ENCODE measurements at regions not wholly inside any gene's neighbourhood (a gene's known extent, or its start where the extent isn't known, plus 50 kb on each side); places are given as distances from the start of the nearest gene placed in this dataset.
A peak's percentile ranks its signal among the peaks of the same experiment; 100 is the strongest.
"Not testable (repeated sequence)": the region's sequence is repeated elsewhere in the genome, so short reads cannot be mapped to it uniquely, and the experiment has no call there.

GRCh38 chr4:77450006-77450405, 155.6 kb upstream of the CXCL13 start:
- no peak overlapping the region for H3K4me3 Mint-ChIP-seq
- DNase-seq (ENCODE audit: low spot score) (no peak), ATAC-seq (no peak)
- no peak overlapping the region for H3K27ac Mint-ChIP-seq
- H3K9me3 Mint-ChIP-seq = no peaks in the 10 kb centered on the region
- H3K4me1 Mint-ChIP-seq (ENCODE audit: low read depth in 2 of 2) = no peaks in the 10 kb centered on the region
- no peaks in the 10 kb centered on the region for H3K36me3 Mint-ChIP-seq
- peaks cover 7 to 32% of the 10 kb centered on the region in 2 donors for H3K27me3 Mint-ChIP-seq

- H3K9me3 Mint-ChIP-seq = peaks cover 3% of the 10 kb centered on the region
- no peak overlapping the region for H3K4me3 Mint-ChIP-seq
- ATAC-seq = no peak
- H3K36me3 Mint-ChIP-seq = no peaks in the 10 kb centered on the region
- DNase-seq (ENCODE audit: low spot score) = no peak
- no peaks in the 10 kb centered on the region for H3K4me1 Mint-ChIP-seq (ENCODE audit: low read depth in 2 of 2)
- H3K27ac Mint-ChIP-seq = no peak overlapping the region
- peaks cover 5 to 20% of the 10 kb centered on the region in 2 donors for H3K27me3 Mint-ChIP-seq
These were observed 154.1 kb upstream of the CXCL13 start for GRCh38 chr4:77451530-77451929.

DNA sequence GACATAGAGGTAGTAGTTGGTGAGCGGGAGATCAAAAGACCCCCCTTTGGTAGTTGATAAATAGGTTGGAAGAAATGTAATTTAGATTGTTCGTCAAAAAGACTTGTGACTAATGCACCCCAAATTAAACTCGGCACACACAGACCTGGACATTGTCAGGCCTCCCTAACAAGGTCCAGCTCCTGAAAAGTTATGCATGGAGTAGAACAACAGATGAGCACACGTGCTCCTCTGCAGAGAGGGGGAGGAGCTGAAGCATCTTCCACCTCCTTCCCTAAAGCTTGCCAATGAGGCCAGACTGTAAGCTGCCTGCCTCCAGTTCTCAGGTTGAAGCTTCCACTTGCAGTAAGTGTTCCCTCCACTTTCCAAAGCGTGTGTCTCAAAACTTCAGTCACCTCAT, 153.5 kb upstream of the CXCL13 start:
- not testable (repeated sequence) for H3K36me3 Mint-ChIP-seq; H3K4me3 Mint-ChIP-seq; H3K27ac Mint-ChIP-seq; ATAC-seq; H3K9me3 Mint-ChIP-seq; DNase-seq (ENCODE audit: low spot score); H3K4me1 Mint-ChIP-seq (ENCODE audit: low read depth in 2 of 2)
- H3K27me3 Mint-ChIP-seq = peaks cover 5 to 17% of the 10 kb centered on the region in 2 donors

GRCh38 chr4:77453911-77454310, 151.7 kb upstream of the CXCL13 start:
- ATAC-seq (no peak), DNase-seq (ENCODE audit: low spot score) (no peak)
- Mint-ChIP-seq H3K4me3 (no peak overlapping the region), H3K9me3 (peaks cover 3% of the 10 kb centered on the region), H3K4me1 (ENCODE audit: low read depth in 2 of 2) (no peaks in the 10 kb centered on the region), H3K27ac (no peak overlapping the region), H3K36me3 (no peaks in the 10 kb centered on the region), H3K27me3 (peaks cover 5 to 7% of the 10 kb centered on the region in 2 donors)

DNA sequence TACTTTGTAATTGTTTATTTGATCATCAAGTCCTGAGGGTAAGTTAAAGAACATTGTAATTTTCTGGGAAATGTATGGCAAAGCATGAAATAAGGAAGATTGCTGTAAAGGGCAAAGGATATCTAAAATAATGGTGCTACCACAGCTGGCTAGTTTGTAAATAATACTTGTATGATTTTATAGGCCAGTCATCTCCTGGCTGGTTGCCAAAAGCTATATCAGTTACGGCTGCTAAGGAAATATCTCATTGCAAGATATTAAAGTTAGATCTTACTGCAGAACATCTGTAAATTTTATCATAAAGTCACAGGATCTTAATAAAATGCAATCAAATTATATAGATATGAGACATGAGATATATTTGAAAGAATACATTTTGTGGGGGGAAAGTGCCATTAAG, 150.8 kb upstream of the CXCL13 start:
- no peak overlapping the region for H3K4me3 Mint-ChIP-seq
- no peaks in the 10 kb centered on the region for H3K4me1 Mint-ChIP-seq (ENCODE audit: low read depth in 2 of 2)
- H3K27ac Mint-ChIP-seq = no peak overlapping the region
- DNase-seq (ENCODE audit: low spot score) (no peak), ATAC-seq (no peak)
- H3K27me3 Mint-ChIP-seq = peaks cover 5 to 7% of the 10 kb centered on the region in 2 donors
- H3K9me3 Mint-ChIP-seq = peaks cover 3% of the 10 kb centered on the region
- no peaks in the 10 kb centered on the region for H3K36me3 Mint-ChIP-seq

- not testable (repeated sequence) for H3K4me3 Mint-ChIP-seq; H3K9me3 Mint-ChIP-seq; H3K36me3 Mint-ChIP-seq; H3K4me1 Mint-ChIP-seq (ENCODE audit: low read depth in 2 of 2); DNase-seq (ENCODE audit: low spot score); H3K27me3 Mint-ChIP-seq; ATAC-seq; H3K27ac Mint-ChIP-seq
These were observed 141.5 kb upstream of the CXCL13 start for GRCh38 chr4:77464100-77464499.

DNA sequence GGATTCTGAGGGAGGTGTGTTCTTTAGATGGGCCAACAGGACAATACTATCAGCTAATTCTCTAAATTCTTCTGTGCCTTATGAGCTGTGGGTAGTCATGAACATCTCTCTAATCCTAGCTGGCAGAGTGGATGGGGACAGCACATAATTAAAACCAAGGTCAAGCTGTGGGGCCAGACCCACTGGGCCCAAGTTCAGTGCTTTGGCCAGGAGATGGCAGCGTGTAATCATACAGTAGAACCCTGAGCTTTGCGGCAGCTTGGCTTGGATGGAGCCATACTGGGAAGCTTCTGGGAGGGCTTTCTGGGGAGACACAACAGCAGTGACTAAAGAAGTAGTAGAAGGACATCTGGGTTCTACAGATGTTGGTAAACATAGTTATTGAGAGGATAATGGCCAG, 140.3 kb upstream of the CXCL13 start:
- peaks cover 6 to 7% of the 10 kb centered on the region in 2 donors for H3K27me3 Mint-ChIP-seq
- H3K4me3 Mint-ChIP-seq = peak overlapping the region; percentile 21
- H3K9me3 Mint-ChIP-seq = no peaks in the 10 kb centered on the region
- peaks cover 0 to 8% of the 10 kb centered on the region in 2 donors for H3K4me1 Mint-ChIP-seq (ENCODE audit: low read depth in 2 of 2)
- H3K27ac Mint-ChIP-seq = peak overlapping the region; percentile 6 to 40
- DNase-seq (ENCODE audit: low spot score) (no peak), ATAC-seq (peak; percentile 63 to 78)
- H3K36me3 Mint-ChIP-seq = peaks cover 5% of the 10 kb centered on the region

DNA sequence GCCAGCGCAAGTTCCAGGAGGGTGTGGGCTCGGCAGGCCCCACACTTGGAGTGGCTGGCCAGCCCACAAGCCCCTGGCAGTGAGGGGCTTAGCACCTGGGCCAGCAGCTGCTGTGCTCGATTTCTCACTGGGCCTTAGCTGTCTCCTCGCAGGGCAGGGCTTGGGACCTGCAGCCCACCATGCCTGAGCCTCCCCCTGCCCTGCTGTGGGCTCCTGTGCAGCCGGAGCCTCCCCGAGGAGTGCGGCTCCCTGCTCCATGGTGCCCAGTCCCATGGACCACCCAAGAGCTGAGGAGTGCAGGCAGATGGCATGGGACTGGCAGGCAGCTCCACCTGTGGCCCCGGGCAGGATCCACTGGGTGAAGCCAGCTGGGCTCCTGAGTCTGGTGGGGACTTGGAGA, 139.2 kb upstream of the CXCL13 start:
- H3K9me3 Mint-ChIP-seq = no peaks in the 10 kb centered on the region
- no peak for DNase-seq (ENCODE audit: low spot score)
- no peak for ATAC-seq
- H3K4me3 Mint-ChIP-seq = no peak overlapping the region
- H3K27ac Mint-ChIP-seq = no peak overlapping the region
- peaks cover 4 to 7% of the 10 kb centered on the region in 2 donors for H3K27me3 Mint-ChIP-seq
- peaks cover 3% of the 10 kb centered on the region for H3K36me3 Mint-ChIP-seq
- H3K4me1 Mint-ChIP-seq (ENCODE audit: low read depth in 2 of 2) = peaks cover 0 to 8% of the 10 kb centered on the region in 2 donors

GRCh38 chr4:77471821-77472495, 133.7 kb upstream of the CXCL13 start:
- Mint-ChIP-seq H3K27ac (no peak overlapping the region), H3K36me3 (no peaks in the 10 kb centered on the region), H3K4me3 (no peak overlapping the region), H3K9me3 (no peaks in the 10 kb centered on the region), H3K27me3 (peaks cover 6 to 32% of the 10 kb centered on the region in 2 donors), H3K4me1 (ENCODE audit: low read depth in 2 of 2) (peaks cover 0 to 9% of the 10 kb centered on the region in 2 donors)
- no peak for DNase-seq (ENCODE audit: low spot score)
- peak; percentile 15 to 52 for ATAC-seq

DNA sequence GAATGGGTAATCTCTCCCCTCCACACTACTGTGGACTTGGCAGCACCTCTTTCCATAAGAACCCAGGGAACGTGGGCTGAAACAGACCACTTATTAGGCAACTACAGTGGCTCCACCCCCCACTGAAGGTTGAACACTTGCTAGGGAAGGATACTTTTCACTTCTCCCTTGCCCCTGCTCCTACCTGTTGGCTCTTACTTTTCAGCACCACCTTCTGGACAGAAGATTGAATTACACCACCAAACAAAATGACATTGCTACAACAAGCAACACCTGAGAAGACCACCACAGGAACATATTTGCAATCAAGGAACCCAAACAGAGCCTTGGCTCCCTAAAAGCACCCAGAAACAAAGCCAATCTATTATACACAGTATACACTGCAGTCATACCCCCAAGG, 132.1 kb upstream of the CXCL13 start:
- no peak for ATAC-seq
- Mint-ChIP-seq H3K9me3 (no peaks in the 10 kb centered on the region), H3K27me3 (peaks cover 12 to 41% of the 10 kb centered on the region in 2 donors), H3K36me3 (peaks cover 4% of the 10 kb centered on the region), H3K4me3 (no peak overlapping the region), H3K4me1 (ENCODE audit: low read depth in 2 of 2) (peaks cover 0 to 9% of the 10 kb centered on the region in 2 donors), H3K27ac (no peak overlapping the region)
- DNase-seq (ENCODE audit: low spot score) = no peak

DNA sequence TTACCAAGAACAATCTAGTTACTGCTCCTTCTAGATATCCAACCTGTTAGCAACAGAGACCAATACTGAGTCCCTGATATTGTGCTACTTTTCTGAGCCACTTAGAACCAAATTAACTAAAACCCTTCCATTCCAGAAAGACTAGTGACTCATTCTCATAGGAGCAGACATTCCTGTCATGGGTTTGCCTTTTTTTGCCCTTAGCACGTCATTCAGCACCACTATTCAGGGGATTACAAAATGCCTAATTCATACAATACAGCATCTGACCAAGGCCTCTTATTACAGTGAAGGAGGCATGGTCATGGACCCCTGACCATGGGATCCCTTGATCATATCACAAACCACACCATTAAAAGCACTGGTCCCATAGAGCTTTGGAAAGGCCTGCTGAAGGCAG, 123.8 kb upstream of the CXCL13 start:
- Mint-ChIP-seq H3K4me1 (ENCODE audit: low read depth in 2 of 2) (no peaks in the 10 kb centered on the region), H3K36me3 (peaks cover 4% of the 10 kb centered on the region), H3K27me3 (peaks cover 13 to 15% of the 10 kb centered on the region in 2 donors), H3K9me3 (peaks cover 3% of the 10 kb centered on the region), H3K4me3 (no peak overlapping the region), H3K27ac (no peak overlapping the region)
- DNase-seq (ENCODE audit: low spot score) (no peak), ATAC-seq (peak in 1 of 2 donors; percentile 8)

GRCh38 chr4:77488882-77489281, 116.7 kb upstream of the CXCL13 start:
- ATAC-seq (no peak), DNase-seq (ENCODE audit: low spot score) (no peak)
- no peaks in the 10 kb centered on the region for H3K36me3 Mint-ChIP-seq
- no peak overlapping the region for H3K4me3 Mint-ChIP-seq
- peaks cover 13 to 17% of the 10 kb centered on the region in 2 donors for H3K27me3 Mint-ChIP-seq
- no peak overlapping the region for H3K27ac Mint-ChIP-seq
- no peaks in the 10 kb centered on the region for H3K9me3 Mint-ChIP-seq
- peaks cover 3 to 5% of the 10 kb centered on the region in 2 donors for H3K4me1 Mint-ChIP-seq (ENCODE audit: low read depth in 2 of 2)

GRCh38 chr4:77493120-77493752, 112.4 kb upstream of the CXCL13 start:
- peaks cover 9 to 30% of the 10 kb centered on the region in 2 donors for H3K27me3 Mint-ChIP-seq
- DNase-seq (ENCODE audit: low spot score) (no peak), ATAC-seq (peak in 1 of 2 donors; percentile 71)
- peaks cover 4% of the 10 kb centered on the region for H3K36me3 Mint-ChIP-seq
- H3K4me3 Mint-ChIP-seq = no peak overlapping the region
- peaks cover 3% of the 10 kb centered on the region for H3K9me3 Mint-ChIP-seq
- H3K4me1 Mint-ChIP-seq (ENCODE audit: low read depth in 2 of 2) = peaks cover 3 to 5% of the 10 kb centered on the region in 2 donors
- peak overlapping the region; percentile 14 to 18 for H3K27ac Mint-ChIP-seq

DNA sequence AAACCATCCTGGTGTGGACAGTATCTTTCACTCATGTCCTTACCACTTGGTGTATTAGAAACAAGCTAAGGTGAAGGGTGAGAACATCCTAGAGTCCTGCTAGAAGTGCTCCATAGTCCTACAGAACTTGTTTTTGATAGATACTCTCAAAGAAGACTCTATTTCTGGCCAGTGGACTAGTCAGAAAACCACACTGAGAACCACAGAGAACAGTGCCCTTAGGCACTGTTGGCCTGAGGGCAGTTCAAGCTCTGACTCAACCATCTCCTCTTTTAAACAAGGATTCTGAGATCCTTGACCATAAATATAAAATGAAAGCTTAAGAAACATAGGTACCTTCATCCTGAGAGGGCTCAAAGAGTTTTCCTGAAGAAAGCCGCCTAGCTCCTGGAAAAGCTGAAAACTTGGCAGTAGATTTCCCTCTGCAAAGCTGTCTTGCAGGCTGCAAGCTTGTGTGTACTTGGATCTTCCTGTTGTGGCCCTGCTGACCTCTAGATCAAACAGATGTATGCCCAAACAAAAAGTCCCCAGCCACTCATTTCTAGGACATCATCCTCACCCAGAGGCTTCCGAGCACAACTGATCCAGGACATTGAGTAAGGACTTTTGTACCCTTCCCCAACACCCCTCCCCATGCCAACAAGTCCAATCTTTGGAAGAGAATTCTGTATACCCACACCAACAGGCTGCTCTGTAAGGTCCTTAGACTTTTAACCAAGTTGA, 111.6 kb upstream of the CXCL13 start:
- peaks cover 3% of the 10 kb centered on the region for H3K9me3 Mint-ChIP-seq
- peak overlapping the region; percentile 14 to 18 for H3K27ac Mint-ChIP-seq
- H3K36me3 Mint-ChIP-seq = peaks cover 4% of the 10 kb centered on the region
- DNase-seq (ENCODE audit: low spot score) (no peak), ATAC-seq (peak; percentile 34 to 51)
- H3K4me3 Mint-ChIP-seq = no peak overlapping the region
- peaks cover 11 to 30% of the 10 kb centered on the region in 2 donors for H3K27me3 Mint-ChIP-seq
- peaks cover 3 to 5% of the 10 kb centered on the region in 2 donors for H3K4me1 Mint-ChIP-seq (ENCODE audit: low read depth in 2 of 2)
